ENCODE measurements at regions not wholly inside any gene's neighbourhood (a gene's known extent, or its start where the extent isn't known, plus 50 kb on each side); places are given as distances from the start of the nearest gene placed in this dataset.

- ATAC-seq (replicated peaks) = no peak
- Mint-ChIP-seq H3K27me3 (peaks cover 33% of the 10 kb centered on the region), H3K9me3 (peaks cover 3% of the 10 kb centered on the region), H3K27ac (no peak overlapping the region), H3K4me3 (no peak overlapping the region), H3K4me1 (no peaks in the 10 kb centered on the region), H3K36me3 (ENCODE audit: low read depth) (no peaks in the 10 kb centered on the region)
These were observed 58.3 kb downstream of the CXCL12 start for GRCh38 chr10:44326474-44327030.

- H3K4me1 Mint-ChIP-seq = no peaks in the 10 kb centered on the region
- no peak overlapping the region for H3K4me3 Mint-ChIP-seq
- peaks cover 33% of the 10 kb centered on the region for H3K27me3 Mint-ChIP-seq
- peaks cover 3% of the 10 kb centered on the region for H3K9me3 Mint-ChIP-seq
- no peak overlapping the region for H3K27ac Mint-ChIP-seq
- H3K36me3 Mint-ChIP-seq (ENCODE audit: low read depth) = no peaks in the 10 kb centered on the region
- no peak for ATAC-seq (replicated peaks)
These were observed 59.1 kb downstream of the CXCL12 start for GRCh38 chr10:44325596-44326307.

- no peak overlapping the region for H3K27ac Mint-ChIP-seq
- H3K9me3 Mint-ChIP-seq = peaks cover 3% of the 10 kb centered on the region
- no peaks in the 10 kb centered on the region for H3K36me3 Mint-ChIP-seq (ENCODE audit: low read depth)
- H3K27me3 Mint-ChIP-seq = peaks cover 33% of the 10 kb centered on the region
- ATAC-seq (replicated peaks) = no peak
- no peaks in the 10 kb centered on the region for H3K4me1 Mint-ChIP-seq
- H3K4me3 Mint-ChIP-seq = no peak overlapping the region
These were observed 59.7 kb downstream of the CXCL12 start for GRCh38 chr10:44325157-44325556.

- no peak for ATAC-seq (replicated peaks)
These were observed 61.1 kb downstream of the CXCL12 start for GRCh38 chr10:44323838-44324237.

GRCh38 chr10:44322137-44322536 is 62.8 kb downstream of the CXCL12 start:
- Mint-ChIP-seq H3K36me3 (ENCODE audit: low read depth) (no peaks in the 10 kb centered on the region), H3K9me3 (no peaks in the 10 kb centered on the region), H3K4me1 (no peaks in the 10 kb centered on the region), H3K27me3 (peaks cover 36% of the 10 kb centered on the region), H3K4me3 (no peak overlapping the region), H3K27ac (no peak overlapping the region)
- no peak for ATAC-seq (replicated peaks)

More at GRCh38 chr10:44323838-44324237, 61.1 kb downstream of the CXCL12 start:
- Mint-ChIP-seq H3K36me3 (ENCODE audit: low read depth) (no peaks in the 10 kb centered on the region), H3K4me3 (no peak overlapping the region), H3K27me3 (peaks cover 35% of the 10 kb centered on the region), H3K4me1 (no peaks in the 10 kb centered on the region), H3K27ac (no peak overlapping the region), H3K9me3 (peaks cover 3% of the 10 kb centered on the region)

GRCh38 chr10:44320756-44321155 is 64.1 kb downstream of the CXCL12 start:
- H3K4me3 Mint-ChIP-seq = no peak overlapping the region
- H3K9me3 Mint-ChIP-seq = no peaks in the 10 kb centered on the region
- H3K36me3 Mint-ChIP-seq (ENCODE audit: low read depth) = no peaks in the 10 kb centered on the region
- no peaks in the 10 kb centered on the region for H3K4me1 Mint-ChIP-seq
- no peak overlapping the region for H3K27ac Mint-ChIP-seq
- ATAC-seq (replicated peaks) = no peak
- peaks cover 26% of the 10 kb centered on the region for H3K27me3 Mint-ChIP-seq

- Mint-ChIP-seq H3K4me3 (no peak overlapping the region), H3K36me3 (ENCODE audit: low read depth) (no peaks in the 10 kb centered on the region), H3K9me3 (no peaks in the 10 kb centered on the region), H3K27me3 (peaks cover 16% of the 10 kb centered on the region), H3K4me1 (no peaks in the 10 kb centered on the region), H3K27ac (no peak overlapping the region)
- no peak for ATAC-seq (replicated peaks)
These were observed 67.0 kb downstream of the CXCL12 start for GRCh38 chr10:44317856-44318255.

GRCh38 chr10:44316922-44317215 is 68.0 kb downstream of the CXCL12 start:
- peaks cover 12% of the 10 kb centered on the region for H3K27me3 Mint-ChIP-seq
- ATAC-seq (replicated peaks) = no peak

GRCh38 chr10:44316187-44316921 is 68.5 kb downstream of the CXCL12 start:
- H3K4me3 Mint-ChIP-seq = no peak overlapping the region
- peak; percentile 60 for ATAC-seq (replicated peaks)
- no peak overlapping the region for H3K27ac Mint-ChIP-seq
- H3K4me1 Mint-ChIP-seq = peaks cover 3% of the 10 kb centered on the region
- no peaks in the 10 kb centered on the region for H3K36me3 Mint-ChIP-seq (ENCODE audit: low read depth)
- H3K9me3 Mint-ChIP-seq = no peaks in the 10 kb centered on the region
- H3K27me3 Mint-ChIP-seq = peaks cover 18% of the 10 kb centered on the region

More at GRCh38 chr10:44316922-44317215, 68.0 kb downstream of the CXCL12 start:
- Mint-ChIP-seq H3K9me3 (no peaks in the 10 kb centered on the region), H3K27ac (no peak overlapping the region), H3K4me1 (no peaks in the 10 kb centered on the region), H3K4me3 (no peak overlapping the region), H3K36me3 (ENCODE audit: low read depth) (no peaks in the 10 kb centered on the region)

- Mint-ChIP-seq H3K27me3 (peaks cover 18% of the 10 kb centered on the region), H3K36me3 (ENCODE audit: low read depth) (no peaks in the 10 kb centered on the region), H3K9me3 (no peaks in the 10 kb centered on the region), H3K4me3 (no peak overlapping the region), H3K27ac (no peak overlapping the region), H3K4me1 (peaks cover 6% of the 10 kb centered on the region)
- ATAC-seq (replicated peaks) = no peak
These were observed 70.0 kb downstream of the CXCL12 start for GRCh38 chr10:44314802-44315460.

GRCh38 chr10:44313761-44314165 is 71.1 kb downstream of the CXCL12 start:
- ATAC-seq (replicated peaks) = no peak
- Mint-ChIP-seq H3K27ac (no peak overlapping the region), H3K4me3 (no peak overlapping the region), H3K4me1 (peaks cover 6% of the 10 kb centered on the region), H3K27me3 (peaks cover 14% of the 10 kb centered on the region), H3K36me3 (ENCODE audit: low read depth) (no peaks in the 10 kb centered on the region), H3K9me3 (no peaks in the 10 kb centered on the region)

- H3K9me3 Mint-ChIP-seq = no peaks in the 10 kb centered on the region
- ATAC-seq (replicated peaks) = no peak
- peaks cover 10% of the 10 kb centered on the region for H3K27me3 Mint-ChIP-seq
- H3K27ac Mint-ChIP-seq = no peak overlapping the region
- no peaks in the 10 kb centered on the region for H3K36me3 Mint-ChIP-seq (ENCODE audit: low read depth)
- no peak overlapping the region for H3K4me3 Mint-ChIP-seq
- peaks cover 6% of the 10 kb centered on the region for H3K4me1 Mint-ChIP-seq
These were observed 72.5 kb downstream of the CXCL12 start for GRCh38 chr10:44312401-44312800.

GRCh38 chr10:44311563-44312051 is 73.3 kb downstream of the CXCL12 start:
- peak; percentile 34 for ATAC-seq (replicated peaks)
- Mint-ChIP-seq H3K27me3 (peaks cover 10% of the 10 kb centered on the region), H3K9me3 (no peaks in the 10 kb centered on the region), H3K4me1 (peaks cover 6% of the 10 kb centered on the region), H3K4me3 (peak overlapping the region; percentile 57), H3K36me3 (ENCODE audit: low read depth) (no peaks in the 10 kb centered on the region), H3K27ac (no peak overlapping the region)

- peaks cover 10% of the 10 kb centered on the region for H3K27me3 Mint-ChIP-seq
- H3K36me3 Mint-ChIP-seq (ENCODE audit: low read depth) = no peaks in the 10 kb centered on the region
- peak overlapping the region; percentile 57 for H3K4me3 Mint-ChIP-seq
- H3K27ac Mint-ChIP-seq = no peak overlapping the region
- H3K9me3 Mint-ChIP-seq = no peaks in the 10 kb centered on the region
- peaks cover 6% of the 10 kb centered on the region for H3K4me1 Mint-ChIP-seq
- ATAC-seq (replicated peaks) = peak; percentile 92
These were observed 73.9 kb downstream of the CXCL12 start for GRCh38 chr10:44310762-44311562.

Measured in activated T-helper 17 cell treated with anti-CD3 and anti-CD28 coated beads, Interleukin-2, amount 50 U/mL, for 72 hours (primary cell).